Activated T-cell treated with anti-CD3 and anti-CD28 coated beads for 24 hours (primary cell): ENCODE measurements at regions not wholly inside any gene's neighbourhood (a gene's known extent, or its start where the extent isn't known, plus 50 kb on each side); places are given as distances from the start of the nearest gene placed in this dataset.
"Not testable (repeated sequence)": the region's sequence is repeated elsewhere in the genome, so short reads cannot be mapped to it uniquely, and the experiment has no call there.

Source experiments
- DNase-seq: peaks from one replicate; pipeline ENCODE4 v3.0.0-alpha.2; 2020; ENCODE audit warnings: low read depth

GRCh38 chr15:84152381-84152979, 83.1 kb upstream of the GOLGA6L4 start:
- DNase-seq, result not testable (repeated sequence)

DNA sequence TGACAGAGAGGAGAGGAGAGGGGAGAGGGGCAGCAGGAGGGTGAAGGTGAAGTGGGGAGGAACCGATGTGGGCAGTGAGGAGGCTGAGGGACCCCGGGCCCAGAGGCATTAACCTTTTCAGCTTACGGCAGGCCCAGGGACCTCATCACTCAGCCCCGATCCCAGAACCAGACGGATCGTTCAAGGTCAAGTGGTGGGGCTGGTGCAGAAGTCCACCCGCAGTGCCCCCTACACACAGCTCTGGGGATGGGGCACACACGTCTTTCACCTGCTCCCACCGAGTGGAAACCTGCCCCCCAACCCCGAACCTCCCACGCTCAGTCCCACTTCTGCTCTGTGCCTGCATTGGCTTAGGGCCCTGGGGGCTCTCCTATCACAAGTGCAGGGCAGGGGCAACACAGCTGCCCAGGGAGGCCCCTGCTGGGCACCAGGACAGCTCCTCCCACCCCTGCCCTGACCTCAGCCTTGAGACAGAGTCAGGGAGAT, 81.9 kb upstream of the GOLGA6L4 start:
- DNase-seq, result not testable (repeated sequence)

DNA sequence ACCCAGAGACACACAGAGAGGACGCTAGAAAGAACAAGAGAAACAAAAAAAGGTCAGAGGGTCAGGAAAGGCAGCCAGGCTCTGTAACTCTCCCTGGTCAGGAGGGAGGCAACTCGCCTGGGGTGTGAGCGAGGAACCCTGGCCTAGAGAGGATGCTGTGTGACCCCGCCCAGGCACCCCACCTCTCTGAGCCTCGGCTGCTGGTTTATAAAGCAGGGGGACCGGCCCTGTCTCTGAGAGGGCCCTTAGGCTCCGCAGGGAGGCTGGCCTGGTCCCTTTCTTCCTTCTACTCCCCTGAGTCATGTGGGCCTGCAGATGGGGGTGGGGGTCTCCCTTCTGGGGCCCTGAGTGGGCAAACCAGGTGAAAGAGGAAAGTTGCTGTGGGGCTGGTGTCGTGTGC, 81.3 kb upstream of the GOLGA6L4 start:
- DNase-seq, result not testable (repeated sequence)

GRCh38 chr15:84154787-84155186, 80.8 kb upstream of the GOLGA6L4 start:
- DNase-seq, result not testable (repeated sequence)

- not testable (repeated sequence) for DNase-seq
Observed at GRCh38 chr15:84155792-84156587, 79.6 kb upstream of the GOLGA6L4 start.

DNA sequence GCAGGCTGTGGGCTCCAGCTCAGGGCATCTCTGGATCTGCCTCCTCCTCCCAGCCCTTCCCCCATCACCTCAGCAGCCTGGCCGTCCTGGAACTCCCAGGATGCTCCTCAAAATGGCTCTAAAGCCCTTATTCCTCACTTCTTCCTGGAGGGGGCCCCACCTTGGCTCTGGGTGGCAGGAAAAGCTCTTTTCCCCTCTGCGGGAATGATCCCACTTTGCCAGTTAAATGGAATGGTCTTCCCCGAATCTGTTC, 79.1 kb upstream of the GOLGA6L4 start:
- DNase-seq, result not testable (repeated sequence)

DNA sequence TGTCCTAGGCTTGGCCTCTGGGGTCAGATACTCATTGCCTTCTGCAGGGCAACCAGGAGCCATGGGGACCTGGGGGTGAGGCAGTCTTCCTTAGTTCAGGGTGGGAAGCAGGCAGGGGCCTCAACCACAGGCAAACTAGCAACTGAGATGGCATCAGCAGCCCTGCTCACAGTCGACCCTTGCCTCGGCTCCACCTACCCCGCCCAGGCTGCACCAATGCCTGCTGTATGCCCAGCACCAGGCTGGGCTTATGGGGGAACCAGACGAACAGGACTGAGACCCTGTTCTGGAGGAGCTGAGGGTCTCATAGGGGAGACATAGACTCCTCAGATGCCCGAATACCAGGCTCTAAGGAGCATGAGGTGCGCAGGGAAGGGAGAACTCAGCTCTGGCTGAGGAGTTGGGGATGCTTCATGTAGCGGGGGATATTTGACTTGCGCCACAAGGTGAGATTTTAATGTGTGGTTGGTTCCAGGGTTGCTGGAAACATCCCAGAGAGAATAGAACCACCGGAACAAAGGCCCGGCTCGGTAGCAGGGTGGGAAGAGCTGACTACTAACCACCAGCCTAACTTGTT, 78.4 kb upstream of the GOLGA6L4 start:
- DNase-seq, result not testable (repeated sequence)

DNA sequence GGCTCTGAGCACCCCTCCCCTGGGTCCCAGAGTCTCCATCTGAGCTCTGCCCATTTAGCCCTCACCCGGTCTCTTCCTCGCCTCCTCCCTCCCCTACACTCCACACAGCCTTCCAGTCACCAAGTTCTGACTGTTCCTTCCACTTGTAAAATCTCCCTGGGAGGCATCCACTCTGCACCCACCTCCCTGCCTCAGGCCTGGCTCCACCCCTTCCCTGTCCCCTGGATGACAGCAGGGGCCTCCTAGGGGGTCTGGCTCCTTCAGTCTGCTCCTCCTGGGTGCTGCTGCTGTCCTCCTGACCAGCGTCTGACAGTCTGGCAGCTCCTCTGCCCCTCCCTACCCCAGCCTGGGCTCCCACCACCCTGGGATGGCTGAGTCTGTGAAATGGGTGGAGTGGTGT, 77.7 kb upstream of the GOLGA6L4 start:
- not testable (repeated sequence) for DNase-seq

GRCh38 chr15:84159346-84160269, 76.0 kb upstream of the GOLGA6L4 start:
- DNase-seq, result not testable (repeated sequence)

- not testable (repeated sequence) for DNase-seq
Observed at GRCh38 chr15:84164423-84165292, 70.9 kb upstream of the GOLGA6L4 start.

GRCh38 chr15:84170029-84170428, 65.5 kb upstream of the GOLGA6L4 start:
- DNase-seq, result not testable (repeated sequence)

DNA sequence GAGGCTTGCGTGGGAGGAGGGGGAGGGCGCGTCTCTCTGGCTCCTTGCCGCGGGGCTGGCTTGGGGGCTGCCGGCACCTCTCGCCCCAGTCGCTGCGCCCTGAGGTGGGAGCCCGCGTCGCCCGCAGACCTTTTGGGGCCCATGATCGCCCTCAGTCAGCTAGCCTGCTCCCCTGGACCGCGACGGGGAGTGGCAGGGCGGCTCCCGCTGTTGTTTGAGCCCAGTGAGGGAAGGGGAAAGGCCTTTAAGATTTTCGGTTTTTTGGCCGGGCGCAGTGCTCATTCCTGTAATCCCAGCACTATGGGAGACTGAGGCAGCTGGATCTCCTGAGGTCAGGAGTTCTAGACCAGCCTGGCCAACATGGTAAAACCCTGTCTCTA, 62.4 kb upstream of the GOLGA6L4 start:
- not testable (repeated sequence) for DNase-seq
